B cell (primary cell): ENCODE measurements at regions not wholly inside any gene's neighbourhood (a gene's known extent, or its start where the extent isn't known, plus 50 kb on each side); places are given as distances from the start of the nearest gene placed in this dataset.

Experiments
- ATAC-seq: fragments of 200-7000 bp; cut with Tn5 transposase; one replicate; pipeline ENCODE4 v1.10.0; 2021; ENCODE audit warnings: low read depth, mild to moderate bottlenecking, moderate number of reproducible peaks, moderate library complexity
- CTCF ChIA-PET: fragments of 350-600 bp; sonication (Branson Sonifier 250); formaldehyde crosslinking; loops from one replicate; lab custom pipeline; 2021; ENCODE audit warnings: antibody characterized with exemption, inconsistent platforms; lab: Charles Lee
- POLR2A ChIA-PET: fragments of 350-600 bp; sonication (Branson Sonifier 250); formaldehyde crosslinking; loops from one replicate; lab custom pipeline; 2021; ENCODE audit warnings: antibody characterized with exemption; lab: Charles Lee
- DNase-seq: peaks from one replicate; pipeline ENCODE4 v3.0.0; 2013
- H2AFZ ChIP-seq: 2 replicates; pipeline ENCODE4 v1.6.1; 2012; ENCODE audit warnings: mild to moderate bottlenecking, low read depth, low read length; ENCODE audit not compliant: insufficient read depth, poor library complexity, severe bottlenecking
- H3K27ac ChIP-seq, 2 donors: 1 replicate in 1 of 2; 2 replicates in 1 of 2; pipeline ENCODE4 v1.5.1; 2012 to 2013; ENCODE audit warnings: low read length in 2 of 2, mild to moderate bottlenecking in 2 of 2, moderate library complexity in 1 of 2
- H3K27me3 ChIP-seq, 4 experiments: fragments of 200-600 bp in 1 of 4; sonication (generic) in 1 of 4; replicated peaks in 1 of 4; 1 replicate in 2 of 4; 2 replicates in 2 of 4; pipeline versions ENCODE4 v1.6.1 to v1.7.0; 2013 to 2016; ENCODE audit warnings: low read length in 3 of 4, mild to moderate bottlenecking in 2 of 4, mixed read lengths in 1 of 4, moderate library complexity in 1 of 4; ENCODE audit not compliant: insufficient read depth in 4 of 4, control insufficient read depth in 3 of 4; ENCODE audit errors: control extremely low read depth in 1 of 4
- H3K36me3 ChIP-seq, 2 experiments: replicated peaks in 1 of 2; 1 replicate in 1 of 2; 2 replicates in 1 of 2; pipeline versions ENCODE4 v1.6.1 to v1.7.1; 2013; ENCODE audit warnings: low read length in 1 of 2; ENCODE audit not compliant: insufficient read depth in 2 of 2, control insufficient read depth in 1 of 2; ENCODE audit errors: control extremely low read depth in 1 of 2, extremely low read depth in 1 of 2
- H3K4me1 ChIP-seq, 2 donors: fragments of 200-600 bp in 1 of 2; sonication (generic) in 1 of 2; 1 replicate in 1 of 2; 2 replicates in 1 of 2; pipeline versions ENCODE4 v1.5.1 to v1.6.1; 2013 to 2017; ENCODE audit warnings: low read length in 2 of 2; ENCODE audit not compliant: control insufficient read depth in 2 of 2, insufficient read depth in 2 of 2
- H3K4me2 ChIP-seq: replicated peaks from 2 replicates; pipeline ENCODE3; 2012; ENCODE audit warnings: mild to moderate bottlenecking, low read depth, low read length; ENCODE audit not compliant: poor library complexity, severe bottlenecking
- H3K4me3 ChIP-seq, 5 experiments: fragments of 200-600 bp in 1 of 5; sonication (generic) in 1 of 5; 1 replicate in 3 of 5; 2 replicates in 2 of 5; pipeline versions ENCODE4 v1.5.1 to v1.7.0; 2011 to 2016; ENCODE audit warnings: low read length in 4 of 5, mild to moderate bottlenecking in 4 of 5, low read depth in 2 of 5, control low read depth in 1 of 5, moderate library complexity in 1 of 5; ENCODE audit not compliant: insufficient read depth in 1 of 5; ENCODE audit errors: control extremely low read depth in 1 of 5, extremely low read depth in 1 of 5
- H3K79me2 ChIP-seq: fragments of 200-600 bp; sonication (generic); one replicate; pipeline ENCODE4 v1.6.0; 2016; ENCODE audit warnings: low read length; ENCODE audit not compliant: control insufficient read depth, insufficient read depth
- H3K9ac ChIP-seq: fragments of 200-600 bp; sonication (generic); 2 replicates; pipeline ENCODE4 v1.6.1; 2017; ENCODE audit warnings: mild to moderate bottlenecking, low read length, moderate library complexity
- H3K9me3 ChIP-seq, 3 donors: one replicate each; pipeline versions ENCODE4 v1.6.1 to v1.7.1; 2013; ENCODE audit warnings: low read length in 2 of 3; ENCODE audit not compliant: control insufficient read depth in 2 of 3, insufficient read depth in 1 of 3; ENCODE audit errors: control extremely low read depth in 1 of 3
- H4K20me1 ChIP-seq: 2 replicates; pipeline ENCODE4 v1.6.0; 2012; ENCODE audit warnings: mild to moderate bottlenecking, low read length; ENCODE audit not compliant: insufficient read depth, control insufficient read depth, poor library complexity, severe bottlenecking
- H3K27ac Mint-ChIP-seq: one replicate; pipeline ENCODE4 v1.8.0; 2021; ENCODE audit warnings: mixed read lengths
- H3K27me3 Mint-ChIP-seq: one replicate; pipeline ENCODE4 v1.8.0; 2021; ENCODE audit warnings: mixed read lengths
- H3K4me1 Mint-ChIP-seq: one replicate; pipeline ENCODE4 v1.8.0; 2021; ENCODE audit warnings: mixed read lengths
- H3K4me3 Mint-ChIP-seq: one replicate; pipeline ENCODE4 v1.8.0; 2021; ENCODE audit warnings: mixed read lengths
- H3K9me3 Mint-ChIP-seq: one replicate; pipeline ENCODE4 v1.8.0; 2022; ENCODE audit warnings: mixed read lengths; ENCODE audit not compliant: insufficient read depth
- CTCF ChIP-seq: fragments of 200-600 bp; IDR thresholded peaks from one replicate; pipeline ENCODE4 v1.8.0; 2022; ENCODE audit warnings: antibody characterized with exemption, mild to moderate bottlenecking
- EZH2 ChIP-seq: IDR thresholded peaks from 2 replicates; pipeline ENCODE4 v1.6.1; 2012; ENCODE audit warnings: borderline replicate concordance, low read depth, mild to moderate bottlenecking, moderate library complexity, low read length; ENCODE audit not compliant: insufficient read depth, poor library complexity, severe bottlenecking
- whole genome bisulfite sequencing: methylation state at CpG from one replicate; pipeline ENCODE4 v1.1.5; 2013; ENCODE audit warnings: missing lambda C conversion rate; ENCODE audit not compliant: insufficient coverage; 5-methylcytosine and 5-hydroxymethylcytosine counted together
- intact Hi-C: fragments of 100-400 bp; cut with micrococcal nuclease; formaldehyde crosslinking; loops from one replicate; pipeline ENCODE4 v1.10.0; 2022

DNA sequence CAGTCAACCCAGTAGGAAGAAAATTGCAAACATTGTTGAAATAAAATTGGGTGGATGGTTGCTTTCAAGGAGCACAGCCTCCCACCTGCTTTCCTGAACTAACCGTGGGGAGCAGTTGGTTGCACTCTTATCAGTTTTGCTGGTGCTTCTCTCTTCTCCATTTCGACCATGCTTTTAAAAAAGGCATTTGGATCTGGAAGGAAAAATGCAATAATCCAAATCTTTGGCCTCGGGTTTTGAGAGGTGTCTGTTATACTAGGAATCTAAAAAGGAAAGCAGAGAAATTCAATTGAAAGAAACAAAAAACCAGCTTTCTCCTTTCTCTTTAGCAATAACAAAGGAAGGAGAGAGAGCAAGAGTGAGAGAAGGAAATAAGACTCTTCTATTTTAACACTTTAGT lies 113.6 kb upstream of the ARGLU1 start:
- Histone ChIP-seq H3K9ac (no peak overlapping the region), H3K4me2 (no peak overlapping the region), H4K20me1 (no peaks in the 10 kb centered on the region), H3K9me3 (no peaks in the 10 kb centered on the region), H3K4me3 (no peak overlapping the region), H3K27me3 (no peaks in the 10 kb centered on the region), H3K79me2 (no peaks in the 10 kb centered on the region), H3K36me3 (no peaks in the 10 kb centered on the region), H3K27ac (no peak overlapping the region), H3K4me1 (no peaks in the 10 kb centered on the region), H2AFZ (peak overlapping the region; percentile 26)
- no peak overlapping the region for H3K4me3 Mint-ChIP-seq
- H3K27me3 Mint-ChIP-seq: peaks cover 8% of the 10 kb centered on the region
- H3K9me3 Mint-ChIP-seq: no peaks in the 10 kb centered on the region
- no CpG with 5 or more reads among the region's 3 CpGs for WGBS
- intact Hi-C loops: no loop called here
- TF ChIP-seq CTCF: no peak
- no peak for TF ChIP-seq EZH2
- CTCF ChIA-PET: no interaction called here
- peaks cover 9% of the 10 kb centered on the region for H3K4me1 Mint-ChIP-seq
- H3K27ac Mint-ChIP-seq: no peak overlapping the region
- ATAC-seq (no peak), DNase-seq (no peak)
- POLR2A ChIA-PET: no interaction called here

GRCh38 chr13:106680796-106681472 lies 113.0 kb upstream of the ARGLU1 start:
- Histone ChIP-seq H2AFZ (no peak overlapping the region), H3K27me3 (no peaks in the 10 kb centered on the region), H3K4me2 (no peak overlapping the region), H3K9me3 (no peaks in the 10 kb centered on the region), H3K4me1 (no peaks in the 10 kb centered on the region), H3K4me3 (no peak overlapping the region), H3K9ac (no peak overlapping the region), H4K20me1 (no peaks in the 10 kb centered on the region), H3K79me2 (no peaks in the 10 kb centered on the region), H3K27ac (no peak overlapping the region), H3K36me3 (no peaks in the 10 kb centered on the region)
- H3K9me3 Mint-ChIP-seq: no peaks in the 10 kb centered on the region
- ChIA-PET CTCF (no interaction called here), POLR2A (no interaction called here)
- intact Hi-C loops: no loop called here
- 94% methylated on average over 3 of the region's 7 CpGs for WGBS
- ATAC-seq (no peak), DNase-seq (no peak)
- H3K27me3 Mint-ChIP-seq: peaks cover 8% of the 10 kb centered on the region
- peaks cover 9% of the 10 kb centered on the region for H3K4me1 Mint-ChIP-seq
- no peak overlapping the region for H3K27ac Mint-ChIP-seq
- TF ChIP-seq EZH2: no peak
- TF ChIP-seq CTCF: no peak
- no peak overlapping the region for H3K4me3 Mint-ChIP-seq
